Jurkat, Clone E6-1 (cell line): ENCODE measurements at regions not wholly inside any gene's neighbourhood (a gene's known extent, or its start where the extent isn't known, plus 50 kb on each side); places are given as distances from the start of the nearest gene placed in this dataset.
"Not testable (repeated sequence)": the region's sequence is repeated elsewhere in the genome, so short reads cannot be mapped to it uniquely, and the experiment has no call there.

Experiments
- DNase-seq: peaks from one replicate; pipeline ENCODE4 v3.0.0-alpha.2; 2011; ENCODE audit warnings: low read depth, low spot score
- H3K4me3 ChIP-seq: 2 replicates; pipeline ENCODE4 v1.5.1; 2011; ENCODE audit warnings: mild to moderate bottlenecking, low read length, control low read depth, moderate library complexity

DNA sequence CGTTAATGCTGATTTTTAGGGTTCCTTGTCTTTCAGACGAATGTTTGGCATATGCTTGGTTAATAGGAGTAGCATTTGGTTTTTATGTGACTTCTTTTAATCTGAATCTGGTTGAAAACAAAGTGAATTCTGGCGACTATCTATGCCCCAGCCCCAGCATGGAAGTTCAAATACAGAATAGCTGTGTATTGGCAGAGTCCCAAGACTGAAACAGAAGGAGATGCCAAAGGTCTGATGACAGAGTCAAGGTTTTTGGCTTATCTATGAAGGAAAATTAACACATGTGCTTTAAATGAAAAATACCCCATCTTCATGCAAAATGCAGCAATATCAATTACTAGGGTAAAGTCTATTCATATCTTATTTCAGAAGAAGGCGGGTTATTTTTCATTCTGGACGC is 734.8 kb upstream of the NXPH2 start:
- no peak for DNase-seq
- H3K4me3 ChIP-seq: no peak overlapping the region

DNA sequence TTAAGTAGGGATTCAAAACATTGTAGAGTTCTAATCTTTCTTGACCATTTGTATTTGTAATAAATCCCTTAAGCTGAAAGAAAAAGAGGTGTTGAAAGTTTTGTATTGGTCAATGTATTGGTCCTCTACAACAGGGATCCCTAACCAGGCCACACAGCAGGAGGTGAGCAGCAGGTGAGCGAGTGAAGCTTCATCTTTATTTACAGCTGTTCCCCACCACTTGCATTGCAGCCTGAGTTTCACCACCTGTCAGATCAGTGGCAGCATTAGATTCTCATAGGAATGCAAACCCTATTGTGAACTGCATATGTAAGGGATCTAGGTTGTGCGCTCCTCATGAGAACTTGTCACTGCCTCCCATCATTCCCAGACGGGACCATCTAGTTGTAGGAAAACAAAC is 715.7 kb upstream of the NXPH2 start:
- DNase-seq: no peak
- no peak overlapping the region for H3K4me3 ChIP-seq

DNA sequence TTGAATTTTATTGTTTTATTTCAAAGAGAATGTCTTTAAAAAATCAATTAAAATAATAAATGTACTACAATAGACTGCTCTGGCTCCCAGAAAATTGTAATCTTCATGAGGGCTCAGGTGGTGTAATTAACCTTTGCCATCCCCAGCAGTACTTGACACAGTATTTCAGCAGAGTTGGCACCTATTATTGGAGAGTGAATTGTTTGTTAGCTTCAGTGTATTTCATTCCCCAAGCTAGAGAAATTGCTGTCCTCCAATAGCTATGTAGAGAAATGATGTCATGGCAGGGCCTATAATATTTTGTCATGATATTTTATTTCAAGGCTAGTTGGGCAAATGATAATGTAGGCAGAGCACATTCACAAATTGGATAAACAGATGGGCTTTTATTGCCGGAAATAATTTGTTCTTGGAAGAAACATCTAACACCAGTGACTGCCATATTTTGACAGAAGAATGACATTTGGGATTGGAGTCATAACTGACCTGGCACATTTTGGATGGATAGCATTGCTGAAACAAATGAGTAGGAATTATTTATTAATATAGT is 712.0 kb upstream of the NXPH2 start:
- no peak overlapping the region for H3K4me3 ChIP-seq
- DNase-seq: no peak

DNA sequence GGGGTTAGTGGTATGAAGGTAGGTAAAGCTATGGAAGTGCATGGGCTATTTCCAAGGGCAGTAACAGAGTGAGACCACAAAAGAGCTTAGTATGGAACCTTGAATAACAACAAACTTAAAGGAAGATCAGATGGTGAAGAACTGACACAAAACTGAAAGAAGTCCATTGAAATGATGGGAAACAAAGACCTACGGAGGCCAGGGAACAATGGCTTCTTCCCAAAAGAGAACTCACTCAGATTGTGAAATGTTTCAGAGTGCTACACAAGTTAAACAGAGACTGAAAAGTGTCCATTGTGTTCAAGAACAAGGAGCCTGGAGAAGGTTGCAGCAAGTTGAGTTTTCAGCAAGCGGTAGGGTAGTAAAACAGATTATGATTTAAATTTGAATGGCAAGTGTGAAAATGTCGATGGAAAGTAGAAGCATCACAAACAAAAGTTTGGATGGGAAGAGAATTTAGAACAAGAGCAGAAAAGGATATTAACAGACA is 700.0 kb upstream of the NXPH2 start:
- no peak overlapping the region for H3K4me3 ChIP-seq
- DNase-seq: no peak

DNA sequence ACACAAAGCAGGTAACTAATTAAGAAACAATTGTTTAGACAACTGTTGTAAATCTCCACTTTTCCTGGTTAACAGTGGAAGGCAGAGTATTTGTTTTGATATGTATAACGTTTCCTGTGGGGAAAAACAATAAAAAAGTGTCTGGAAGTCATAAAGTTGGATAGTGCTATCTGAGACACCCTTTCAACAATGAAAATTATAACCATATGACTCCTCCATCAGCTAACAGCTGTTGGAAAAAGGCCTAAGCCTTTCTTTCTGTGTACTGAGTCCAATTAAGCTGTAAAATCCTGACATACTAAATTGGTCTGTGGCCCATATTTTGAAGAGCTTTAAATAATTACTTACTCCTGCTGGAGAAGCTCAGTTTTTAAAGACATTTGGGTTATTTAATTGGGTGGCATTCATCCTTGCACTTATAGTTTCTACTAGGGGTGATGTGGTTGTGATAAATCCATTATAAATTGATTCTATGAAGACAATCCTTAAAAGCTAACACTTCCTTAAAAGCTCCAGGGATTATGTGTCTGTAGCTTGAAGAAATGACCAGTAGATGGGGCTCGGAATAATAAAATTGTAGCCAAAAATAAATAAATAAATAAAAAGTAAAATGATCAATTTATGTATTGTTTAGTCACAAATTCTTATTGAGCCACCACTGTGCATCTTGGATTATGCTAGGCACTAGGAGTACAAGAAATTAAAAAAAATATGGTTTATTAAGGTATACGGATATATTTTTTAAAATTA is 698.1 kb upstream of the NXPH2 start:
- no peak for DNase-seq
- no peak overlapping the region for H3K4me3 ChIP-seq

DNA sequence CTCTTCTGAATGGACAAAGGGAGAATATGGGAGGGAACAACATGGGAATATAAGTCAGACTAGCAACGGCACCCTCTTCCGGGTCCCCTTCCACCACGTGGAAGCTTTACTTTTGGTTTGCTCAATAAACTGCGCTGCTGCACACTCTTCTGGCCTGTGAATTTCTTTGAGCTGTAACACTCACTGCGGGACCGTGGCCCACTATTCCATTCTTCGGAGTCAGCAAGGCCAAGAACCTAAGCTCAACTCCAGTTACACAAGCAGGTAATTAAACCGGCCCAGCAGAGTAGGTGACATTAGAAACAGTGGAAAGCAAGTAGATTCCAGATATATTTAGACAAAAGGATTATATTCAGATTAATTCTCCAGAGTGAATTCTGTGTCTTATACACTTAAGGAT is 697.4 kb upstream of the NXPH2 start:
- DNase-seq: no peak
- no peak overlapping the region for H3K4me3 ChIP-seq

DNA sequence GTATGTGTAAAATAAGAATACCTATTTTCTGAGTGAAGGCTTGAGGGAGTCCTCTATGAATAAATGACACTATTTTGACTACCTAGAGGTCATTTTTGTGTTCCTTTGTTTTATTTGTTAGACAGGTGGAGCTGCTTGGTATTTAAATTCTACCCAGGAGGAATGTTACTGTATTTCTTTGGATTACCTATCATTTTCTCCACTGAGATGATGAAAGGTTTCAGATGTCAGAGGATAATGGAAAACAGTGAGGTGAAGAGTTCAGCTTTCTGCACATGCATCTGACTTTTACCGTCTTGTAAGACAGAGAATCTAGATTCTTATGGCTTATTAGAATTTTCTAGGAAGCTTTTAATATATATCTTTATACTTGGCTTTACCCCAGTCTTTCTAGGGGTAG is 689.8 kb upstream of the NXPH2 start:
- DNase-seq: no peak
- H3K4me3 ChIP-seq: no peak overlapping the region

DNA sequence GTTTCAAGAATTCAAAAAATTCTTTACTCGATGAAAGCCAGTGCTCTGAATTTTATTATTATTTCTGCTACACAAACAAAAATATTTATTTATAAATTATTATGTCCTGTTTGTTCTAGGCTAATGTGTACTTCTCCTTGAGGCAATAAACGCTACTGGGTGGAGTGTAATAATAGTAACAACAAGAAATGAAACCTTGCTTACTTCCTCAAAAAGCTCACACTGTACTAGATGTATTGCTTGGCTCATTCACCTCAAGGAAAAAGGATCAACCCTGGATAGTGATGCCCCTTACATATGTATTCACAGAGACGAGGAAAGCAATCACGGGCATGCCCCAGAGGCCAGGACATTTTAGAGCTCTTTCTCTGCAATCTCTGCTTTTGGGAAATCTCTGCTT is 685.6 kb upstream of the NXPH2 start:
- no peak overlapping the region for H3K4me3 ChIP-seq
- DNase-seq: no peak

DNA sequence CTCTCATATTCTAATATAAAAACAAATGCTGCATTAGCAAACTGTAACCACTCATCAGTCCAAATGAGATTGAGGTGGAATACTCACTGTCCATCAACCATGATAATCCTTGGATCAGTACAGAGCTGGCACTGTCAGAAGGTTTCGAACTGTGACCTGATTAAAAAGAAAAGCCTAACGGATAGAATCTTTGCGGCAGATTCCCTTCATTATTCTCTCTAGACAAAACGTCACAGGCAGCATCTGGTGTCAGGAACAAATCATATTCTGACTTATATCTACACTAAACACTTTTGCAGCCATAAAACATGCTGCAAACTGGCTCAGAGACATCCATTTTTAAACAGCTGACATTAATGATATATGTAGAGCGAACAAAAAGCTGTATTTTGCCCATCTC is 677.7 kb upstream of the NXPH2 start:
- no peak for DNase-seq
- H3K4me3 ChIP-seq: no peak overlapping the region

DNA sequence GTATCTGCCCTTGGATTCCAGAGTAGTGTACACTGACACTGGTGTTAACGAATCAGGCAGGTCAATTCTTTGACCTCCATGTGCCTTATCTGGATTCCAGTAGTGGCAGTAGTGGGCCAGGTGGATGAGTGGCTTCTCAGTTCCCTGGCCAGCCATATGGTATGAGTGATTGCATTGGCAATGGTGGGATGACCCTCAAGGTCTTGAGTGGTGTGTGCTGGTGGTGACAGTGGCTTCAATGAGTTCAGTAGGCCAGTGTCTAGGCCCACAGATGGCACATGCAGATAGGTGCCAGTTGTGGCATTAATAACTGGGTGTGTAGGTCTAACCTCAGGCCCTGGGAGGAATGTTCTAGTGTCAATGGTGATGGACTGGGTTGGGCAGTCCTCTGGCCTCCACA is 674.1 kb upstream of the NXPH2 start:
- no peak for DNase-seq
- no peak overlapping the region for H3K4me3 ChIP-seq

DNA sequence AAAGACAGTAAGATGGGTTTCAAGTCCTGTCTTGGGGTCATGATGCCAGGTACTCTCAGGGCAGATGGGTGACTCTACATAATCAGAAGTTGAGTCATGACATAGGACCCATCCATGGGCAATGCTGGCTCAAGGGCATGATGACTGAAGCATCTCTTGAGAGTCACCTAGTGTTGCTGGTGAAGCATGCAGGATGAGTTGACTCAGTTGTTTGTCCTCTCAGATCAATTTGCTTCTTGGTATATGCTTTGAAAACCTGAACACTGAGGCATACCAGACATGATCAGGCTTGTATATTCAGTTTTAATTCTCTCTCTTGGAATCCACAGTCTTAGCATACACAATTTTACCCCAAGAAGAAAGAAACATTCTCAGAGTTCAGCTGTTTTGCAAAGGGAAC is 658.9 kb upstream of the NXPH2 start:
- DNase-seq: no peak
- H3K4me3 ChIP-seq: no peak overlapping the region

DNA sequence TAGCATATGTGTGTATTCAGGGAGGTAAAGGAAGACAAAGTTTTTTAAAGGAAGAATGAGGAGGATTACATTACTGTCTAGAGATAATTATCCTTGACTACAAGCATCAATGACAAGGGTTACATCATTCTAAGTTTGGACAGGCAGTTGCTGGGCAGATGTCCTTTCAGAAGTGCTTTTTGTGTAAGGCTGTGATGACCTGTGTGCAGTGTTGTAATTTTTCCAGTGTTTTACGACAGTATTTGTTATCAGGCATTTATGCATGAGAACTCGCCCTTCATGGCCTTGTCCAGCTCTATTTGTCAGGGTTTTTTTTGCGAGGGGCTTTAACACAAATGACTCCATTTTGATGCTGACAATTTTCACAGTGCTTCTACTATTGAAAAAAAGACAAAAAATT is 658.3 kb upstream of the NXPH2 start:
- no peak overlapping the region for H3K4me3 ChIP-seq
- no peak for DNase-seq

DNA sequence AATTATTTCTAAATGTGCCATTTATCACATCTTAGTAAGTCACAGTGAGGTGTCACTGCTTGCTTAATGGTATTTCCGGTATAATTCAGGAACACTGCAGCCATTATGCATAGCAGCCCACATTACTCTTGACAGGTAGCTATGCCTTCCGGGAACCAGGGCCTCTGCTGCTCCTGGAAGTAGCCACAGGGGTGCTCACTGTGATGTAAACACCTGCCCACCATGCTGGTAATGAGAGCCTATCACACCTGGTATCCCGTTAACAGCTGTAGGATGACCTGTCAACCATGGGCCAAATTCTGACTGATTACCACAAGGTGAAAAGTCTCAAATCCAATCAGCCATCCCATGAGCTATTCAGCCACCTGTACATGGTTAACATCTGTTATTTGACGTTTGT is 647.0 kb upstream of the NXPH2 start:
- DNase-seq: no peak
- H3K4me3 ChIP-seq: no peak overlapping the region

DNA sequence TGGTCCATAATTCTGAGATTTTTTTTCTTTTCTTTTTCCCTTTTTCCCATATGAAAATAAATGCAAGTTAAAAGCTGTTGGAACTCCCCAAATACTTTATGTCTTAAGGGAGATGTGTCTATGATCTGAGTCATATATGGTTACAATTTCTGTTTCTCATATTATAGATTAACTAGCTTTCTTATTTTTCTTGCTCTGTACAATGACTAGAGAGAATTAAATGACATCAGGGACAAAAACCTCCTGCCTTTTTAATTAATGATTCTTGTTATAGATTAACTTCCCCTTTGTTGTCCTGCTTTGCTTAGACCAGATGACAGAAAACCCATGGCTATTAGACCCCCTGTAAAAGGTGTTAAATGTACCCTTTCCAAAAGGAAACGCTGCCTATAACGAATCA is 643.9 kb upstream of the NXPH2 start:
- H3K4me3 ChIP-seq: no peak overlapping the region
- DNase-seq: no peak

DNA sequence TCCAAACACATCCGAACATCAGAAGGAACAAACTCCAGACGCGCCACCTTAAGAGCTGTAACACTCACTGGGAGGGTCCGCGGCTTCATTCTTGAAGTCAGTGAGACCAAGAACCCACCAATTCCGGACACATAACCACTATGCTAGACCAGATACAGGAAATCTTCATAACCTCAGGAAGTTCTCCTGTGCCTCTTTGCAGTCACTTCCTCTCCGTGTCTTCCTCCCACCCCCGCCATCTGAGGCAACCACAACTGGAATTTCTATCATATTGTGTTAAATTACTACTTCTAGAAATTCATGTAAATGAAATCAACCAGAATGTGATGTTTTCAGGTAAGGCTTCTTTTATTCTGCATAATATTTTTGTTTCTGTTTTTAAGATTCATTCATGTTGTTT is 631.0 kb upstream of the NXPH2 start:
- peak; percentile 37 for DNase-seq
- H3K4me3 ChIP-seq: peak overlapping the region; percentile 36

DNA sequence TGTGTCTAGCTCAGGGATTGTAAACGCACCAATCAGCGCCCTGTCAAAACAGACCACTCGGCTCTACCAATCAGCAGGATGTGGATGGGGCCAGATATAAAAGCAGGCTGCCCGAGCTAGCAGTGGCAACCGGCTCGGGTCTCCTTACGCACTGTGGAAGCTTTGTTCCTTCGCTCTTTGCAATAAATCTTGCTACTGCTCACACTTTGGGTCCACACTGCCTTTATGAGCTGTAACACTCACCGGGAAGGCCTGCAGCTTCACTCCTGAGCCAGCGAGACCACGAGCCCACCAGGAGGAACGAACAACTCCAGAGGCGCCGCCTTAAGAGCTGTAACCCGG is 630.6 kb upstream of the NXPH2 start:
- not testable (repeated sequence) for DNase-seq
- H3K4me3 ChIP-seq: peak overlapping the region; percentile 36

DNA sequence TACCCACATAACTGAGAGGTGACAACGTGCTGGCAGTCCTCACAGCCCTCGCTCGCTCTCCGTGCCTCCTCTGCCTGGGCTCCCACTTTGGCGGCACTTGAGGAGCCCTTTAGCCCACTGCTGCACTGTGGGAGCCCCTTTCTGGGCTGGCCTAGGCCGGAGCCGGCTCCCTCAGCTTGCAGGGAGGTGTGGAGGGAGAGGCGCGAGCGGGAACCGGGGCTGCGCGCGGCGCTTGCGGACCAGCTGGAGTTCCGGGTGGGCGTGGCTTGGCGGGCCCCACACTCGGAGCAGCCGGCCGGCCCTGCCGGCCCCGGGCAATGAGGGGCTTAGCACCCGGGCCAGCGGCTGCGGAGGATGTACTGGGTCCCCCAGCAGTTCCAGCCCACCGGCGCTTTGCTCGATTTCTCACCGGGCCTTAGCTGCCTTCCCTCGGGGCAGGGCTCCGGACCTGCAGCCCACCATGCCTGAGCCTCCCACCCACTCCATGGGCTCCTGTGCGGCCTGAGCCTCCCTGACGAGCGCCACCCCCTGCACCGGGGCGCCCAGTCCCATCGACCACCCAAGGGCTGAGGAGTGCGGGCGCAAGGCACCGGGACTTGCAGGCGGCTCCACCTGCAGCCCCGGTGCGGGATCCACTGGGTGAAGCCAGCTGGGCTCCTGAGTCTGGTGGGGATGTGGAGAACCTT is 630.1 kb upstream of the NXPH2 start:
- not testable (repeated sequence) for DNase-seq, H3K4me3 ChIP-seq

DNA sequence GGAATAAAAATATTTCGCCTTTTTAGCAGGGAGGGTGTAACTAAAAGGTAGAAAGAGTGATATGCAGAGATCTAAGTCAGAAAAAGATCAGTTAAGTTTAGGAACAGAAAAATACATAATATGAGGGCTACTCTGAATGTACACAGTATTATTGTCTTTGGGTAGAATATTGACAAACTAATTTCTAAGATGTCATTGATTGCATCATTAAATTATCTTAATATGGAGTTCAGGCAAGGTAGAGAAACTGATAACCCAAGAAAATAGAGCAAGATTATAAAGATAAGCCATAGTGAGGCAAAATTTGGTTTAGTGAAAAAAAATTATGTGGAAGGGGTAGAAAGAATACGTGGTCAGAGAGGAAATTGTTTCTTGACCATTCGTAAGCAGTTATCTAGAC is 629.0 kb upstream of the NXPH2 start:
- DNase-seq: no peak
- H3K4me3 ChIP-seq: no peak overlapping the region

DNA sequence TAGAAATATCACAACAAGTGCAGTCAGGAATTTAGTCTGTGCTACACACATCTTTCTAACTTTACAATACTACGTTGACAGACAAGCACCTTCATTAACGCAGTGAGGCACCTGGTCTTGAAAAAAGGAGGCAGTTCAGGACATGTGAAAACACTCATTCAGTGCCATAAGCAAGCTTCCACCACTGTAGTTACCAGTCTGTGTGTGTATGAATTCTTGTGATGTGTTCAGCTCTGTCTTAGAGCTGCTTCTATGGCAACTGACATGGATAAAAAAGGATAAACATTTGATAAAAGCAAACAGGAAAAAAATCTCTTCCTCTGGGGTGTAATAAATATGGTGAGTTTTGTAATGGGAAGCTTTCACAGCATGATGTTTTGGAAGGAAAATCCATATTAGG is 623.8 kb upstream of the NXPH2 start:
- H3K4me3 ChIP-seq: no peak overlapping the region
- DNase-seq: no peak

DNA sequence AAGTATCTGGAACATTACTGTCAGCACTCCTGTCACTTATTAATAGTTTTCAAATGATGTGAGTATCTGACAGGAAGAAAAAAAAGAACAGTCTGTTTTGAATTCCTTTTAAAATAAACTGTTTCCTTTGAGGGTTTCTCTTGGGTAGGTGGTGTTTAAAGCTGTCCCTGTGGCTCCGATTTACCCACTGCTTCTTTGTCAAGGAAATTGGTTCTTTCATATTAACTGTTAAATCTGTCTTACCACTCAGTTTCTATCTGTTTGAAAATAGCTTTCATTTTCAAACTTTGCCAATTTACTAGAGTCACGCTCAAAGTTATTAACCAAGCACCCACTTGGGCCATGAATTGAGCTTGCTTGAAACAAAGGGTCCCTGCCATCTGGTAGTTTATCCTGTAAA is 614.6 kb upstream of the NXPH2 start:
- no peak overlapping the region for H3K4me3 ChIP-seq

DNA sequence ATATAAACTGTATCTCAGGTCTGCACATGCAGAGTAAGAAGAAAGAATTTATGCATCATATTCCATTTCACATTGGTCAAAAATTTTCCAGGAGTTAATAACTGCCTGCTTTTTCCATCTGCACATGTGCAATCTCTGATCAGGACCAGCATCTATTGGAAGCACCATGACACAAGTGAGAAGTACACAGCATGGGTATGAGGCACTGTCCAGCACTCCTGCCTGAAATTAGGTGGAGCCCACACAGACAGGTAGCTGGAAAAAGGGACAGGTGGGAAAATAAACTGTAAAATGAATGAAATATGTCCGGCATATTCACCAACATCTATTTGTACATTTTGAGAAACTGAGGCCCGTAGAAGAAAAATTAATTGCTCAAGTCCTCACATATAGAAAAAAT is 609.2 kb upstream of the NXPH2 start:
- no peak for DNase-seq
- H3K4me3 ChIP-seq: no peak overlapping the region

More for the DNA sequence above, 614.6 kb upstream of the NXPH2 start:
- DNase-seq: no peak
